H1 (cell line): ENCODE measurements at regions not wholly inside any gene's neighbourhood (a gene's known extent, or its start where the extent isn't known, plus 50 kb on each side); places are given as distances from the start of the nearest gene placed in this dataset.

ENCODE experiments used
- CTCF ChIA-PET: fragments of 300-600 bp; sonication (Branson Sonifier 250); formaldehyde crosslinking; loops from one replicate; lab custom pipeline; 2021; ENCODE audit not compliant: partially characterized antibody; lab: Charles Lee
- POLR2A ChIA-PET: fragments of 300-600 bp; sonication (Branson Sonifier 250); formaldehyde crosslinking; loops from one replicate; lab custom pipeline; 2021; ENCODE audit warnings: inconsistent platforms; ENCODE audit not compliant: partially characterized antibody; lab: Charles Lee
- DNase-seq, 2 experiments: peaks; one replicate each; pipeline versions ENCODE4 v3.0.0 to v3.0.0-alpha.2; 2010 to 2022; ENCODE audit warnings: low spot score in 2 of 2, low read depth in 1 of 2, mixed read lengths in 1 of 2
- FAIRE-seq: peaks from 2 replicates; lab custom pipeline; 2011; peaks lifted over from hg19 to GRCh38; lab: Jason Lieb, UNC
- H2AFZ ChIP-seq: 2 replicates; pipeline ENCODE4 v1.8.1; 2012; ENCODE audit warnings: low read length, inconsistent platforms
- H2AK5ac ChIP-seq: 2 replicates; pipeline ENCODE4 v1.6.1; 2013; ENCODE audit warnings: low read depth, low read length
- H2BK120ac ChIP-seq: replicated peaks from 2 replicates; pipeline ENCODE3; 2013; ENCODE audit warnings: low read depth, low read length, inconsistent platforms
- H2BK12ac ChIP-seq: 2 replicates; pipeline ENCODE4 v1.6.1; 2013; ENCODE audit warnings: low read depth, low read length
- H2BK15ac ChIP-seq: 2 replicates; pipeline ENCODE4 v1.6.1; 2013; ENCODE audit warnings: low read length
- H2BK20ac ChIP-seq: 2 replicates; pipeline ENCODE4 v1.6.1; 2013; ENCODE audit warnings: low read length
- H2BK5ac ChIP-seq: 2 replicates; pipeline ENCODE4 v1.6.1; 2013; ENCODE audit warnings: low read depth, low read length
- H3K14ac ChIP-seq: 2 replicates; pipeline ENCODE4 v1.6.1; 2013; ENCODE audit warnings: inconsistent platforms; ENCODE audit not compliant: insufficient read length
- H3K18ac ChIP-seq: 2 replicates; pipeline ENCODE4 v1.6.1; 2013; ENCODE audit warnings: low read length; ENCODE audit errors: extremely low read depth
- H3K23ac ChIP-seq: 2 replicates; pipeline ENCODE4 v1.6.1; 2013; ENCODE audit warnings: inconsistent platforms; ENCODE audit not compliant: insufficient read length
- H3K23me2 ChIP-seq: 2 replicates; pipeline ENCODE4 v1.6.1; 2013; ENCODE audit warnings: low read depth, low read length
- H3K27ac ChIP-seq: 2 replicates; pipeline ENCODE4 v1.6.1; 2011; ENCODE audit warnings: low read depth, low read length, inconsistent platforms
- H3K27me3 ChIP-seq, 4 experiments: replicated peaks in 1 of 4; 1 replicate in 1 of 4; 2 replicates in 3 of 4; pipeline versions ENCODE4 v1.6.1 to v1.8.1; 2011 to 2013; ENCODE audit warnings: low read length in 3 of 4, mild to moderate bottlenecking in 3 of 4, inconsistent platforms in 2 of 4, mixed read lengths in 2 of 4, moderate library complexity in 1 of 4; ENCODE audit not compliant: control insufficient read depth in 3 of 4, insufficient read depth in 3 of 4; ENCODE audit errors: extremely low read depth in 1 of 4
- H3K36me3 ChIP-seq, 4 experiments: 2 replicates each; pipeline versions ENCODE4 v1.6.1 to v1.8.1; 2011 to 2013; ENCODE audit warnings: mild to moderate bottlenecking in 4 of 4, low read length in 3 of 4, moderate library complexity in 2 of 4, control low read depth in 1 of 4, inconsistent platforms in 1 of 4; ENCODE audit not compliant: insufficient read depth in 4 of 4, control insufficient read depth in 2 of 4
- H3K4ac ChIP-seq: replicated peaks from 2 replicates; pipeline ENCODE3; 2013; ENCODE audit warnings: low read length, low read depth, mixed read lengths, inconsistent platforms; ENCODE audit not compliant: insufficient read length
- H3K4me1 ChIP-seq, 4 experiments: replicated peaks in 1 of 4; 1 replicate in 1 of 4; 2 replicates in 3 of 4; pipeline versions ENCODE4 v1.6.1 to v1.8.1; 2011 to 2013; ENCODE audit warnings: low read length in 3 of 4, inconsistent platforms in 2 of 4, mixed read lengths in 1 of 4; ENCODE audit not compliant: insufficient read depth in 4 of 4, control insufficient read depth in 3 of 4
- H3K4me2 ChIP-seq, 2 experiments: 2 replicates each; pipeline versions ENCODE4 v1.6.1 to v1.8.1; 2011 to 2013; ENCODE audit warnings: low read depth in 2 of 2, low read length in 2 of 2, control low read depth in 1 of 2, inconsistent platforms in 1 of 2, mild to moderate bottlenecking in 1 of 2; ENCODE audit not compliant: insufficient read depth in 1 of 2
- H3K4me3 ChIP-seq, 4 experiments: fragments of 200-600, 300-600 bp in 1 of 4; sonication (generic), shearing (Covaris generic), sonication (Bioruptor Twin) in 1 of 4; 2 replicates each; pipeline versions ENCODE4 v1.5.1 to v1.8.1; 2011 to 2016; ENCODE audit warnings: low read length in 4 of 4, low read depth in 3 of 4, control low read depth in 2 of 4, inconsistent platforms in 2 of 4, mild to moderate bottlenecking in 2 of 4, mixed read lengths in 1 of 4, moderate library complexity in 1 of 4; ENCODE audit not compliant: insufficient read depth in 2 of 4; ENCODE audit errors: extremely low read depth in 1 of 4
- H3K56ac ChIP-seq: replicated peaks from 2 replicates; pipeline ENCODE3; 2013; ENCODE audit warnings: low read depth, mild to moderate bottlenecking, mixed read lengths, low read length, inconsistent platforms; ENCODE audit not compliant: insufficient read length
- H3K79me1 ChIP-seq: 2 replicates; pipeline ENCODE4 v1.6.1; 2013; ENCODE audit warnings: low read depth, low read length, control low read depth
- H3K79me2 ChIP-seq, 2 experiments: 2 replicates each; pipeline versions ENCODE4 v1.6.1 to v1.8.1; 2012 to 2013; ENCODE audit warnings: low read length in 2 of 2, mild to moderate bottlenecking in 2 of 2, inconsistent platforms in 1 of 2; ENCODE audit not compliant: insufficient read depth in 2 of 2, control insufficient read depth in 1 of 2
- H3K9ac ChIP-seq, 4 experiments: replicated peaks in 1 of 4; 1 replicate in 1 of 4; 2 replicates in 3 of 4; pipeline versions ENCODE4 v1.6.1 to v1.8.1; 2011 to 2013; ENCODE audit warnings: low read depth in 3 of 4, low read length in 3 of 4, control low read depth in 2 of 4, mild to moderate bottlenecking in 2 of 4, moderate library complexity in 2 of 4, inconsistent platforms in 1 of 4; ENCODE audit errors: extremely low read depth in 1 of 4
- H3K9me3 ChIP-seq, 2 experiments: 2 replicates each; pipeline versions ENCODE4 v1.6.1 to v1.8.1; 2012 to 2013; ENCODE audit warnings: mild to moderate bottlenecking in 2 of 2, moderate library complexity in 2 of 2, control low read depth in 1 of 2, inconsistent platforms in 1 of 2, low read depth in 1 of 2, low read length in 1 of 2, mixed read lengths in 1 of 2; ENCODE audit not compliant: insufficient read depth in 2 of 2
- H4K20me1 ChIP-seq, 2 experiments: replicated peaks in 1 of 2; 2 replicates each; pipeline versions ENCODE3 to v1.8.1; 2011 to 2013; ENCODE audit warnings: inconsistent platforms in 2 of 2, low read length in 2 of 2, mild to moderate bottlenecking in 1 of 2; ENCODE audit not compliant: insufficient read depth in 2 of 2, control insufficient read depth in 1 of 2
- H4K5ac ChIP-seq: 2 replicates; pipeline ENCODE4 v1.6.1; 2013; ENCODE audit warnings: low read length, low read depth, mixed read lengths, inconsistent platforms; ENCODE audit not compliant: insufficient read length
- H4K8ac ChIP-seq: 2 replicates; pipeline ENCODE4 v1.8.0; 2013; ENCODE audit warnings: mild to moderate bottlenecking, moderate library complexity, low read length, inconsistent platforms; ENCODE audit not compliant: insufficient read depth; ENCODE audit errors: extremely low read depth
- H4K91ac ChIP-seq: replicated peaks from 2 replicates; pipeline ENCODE3; 2013; ENCODE audit warnings: low read length, mixed read lengths, inconsistent platforms; ENCODE audit not compliant: insufficient read length
- CBX8 ChIP-seq: fragments of 300-800, 300-1000 bp; sonication (generic); IDR thresholded peaks from 2 replicates; pipeline ENCODE4 v1.7.1; 2016; ENCODE audit warnings: low read depth, low read length, borderline replicate concordance
- GTF2F1 ChIP-seq: IDR thresholded peaks from 2 replicates; pipeline ENCODE4 v1.6.1; 2012; ENCODE audit warnings: low read depth, low read length, improper control_type of control experiment, borderline replicate concordance
- HDAC6 ChIP-seq: IDR thresholded peaks from one replicate; pipeline ENCODE4 v1.7.1; 2012; ENCODE audit warnings: low read depth, mild to moderate bottlenecking, inconsistent platforms, low read length, moderate library complexity
- JUN ChIP-seq: IDR thresholded peaks from 2 replicates; pipeline ENCODE4 v1.6.1; 2011; ENCODE audit warnings: low read depth, mild to moderate bottlenecking, improper control_type of control experiment, low read length
- KDM1A ChIP-seq: fragments of 200-600, 300-600 bp; sonication (generic); IDR thresholded peaks from 2 replicates; pipeline ENCODE4 v1.7.1; 2016; ENCODE audit warnings: mild to moderate bottlenecking, low read length, borderline replicate concordance
- KDM4A ChIP-seq: IDR thresholded peaks from one replicate; pipeline ENCODE4 v1.7.1; 2012; ENCODE audit warnings: low read depth, mild to moderate bottlenecking, moderate library complexity, low read length, inconsistent platforms; ENCODE audit not compliant: severe bottlenecking
- PHF8 ChIP-seq: fragments of 200-600 bp; sonication (generic); conservative IDR thresholded peaks from 2 replicates; pipeline ENCODE4 v1.7.1; 2012; ENCODE audit warnings: low read depth, mild to moderate bottlenecking, inconsistent platforms, low read length, moderate library complexity
- POLR2AphosphoS5 ChIP-seq: IDR thresholded peaks from 2 replicates; pipeline ENCODE4 v1.6.1; 2011; ENCODE audit warnings: low read depth, low read length
- RFX5 ChIP-seq: IDR thresholded peaks from 2 replicates; pipeline ENCODE4 v1.6.1; 2011; ENCODE audit warnings: low read depth, low read length, improper control_type of control experiment, borderline replicate concordance
- SAP30 ChIP-seq: fragments of 300-600 bp; sonication (generic); IDR thresholded peaks from 2 replicates; pipeline ENCODE4 v1.7.1; 2012; ENCODE audit warnings: low read length, moderate library complexity, mild to moderate bottlenecking, inconsistent platforms; ENCODE audit not compliant: insufficient read depth, insufficient replicate concordance
- SIN3A ChIP-seq, 2 experiments: IDR thresholded peaks in 1 of 2; conservative IDR thresholded peaks in 1 of 2; 2 replicates each; pipeline ENCODE4 v1.6.1; 2011 to 2012; ENCODE audit warnings: low read length in 2 of 2, improper control_type of control experiment in 1 of 2, low read depth in 1 of 2, mild to moderate bottlenecking in 1 of 2
- SIRT6 ChIP-seq: IDR thresholded peaks from one replicate; pipeline ENCODE4 v1.7.1; 2012; ENCODE audit warnings: low read length, inconsistent platforms
- SP4 ChIP-seq: IDR thresholded peaks from 2 replicates; pipeline ENCODE4 v1.6.1; 2012; ENCODE audit warnings: low read length, inconsistent platforms
- TAF1 ChIP-seq: IDR thresholded peaks from 2 replicates; pipeline ENCODE4 v1.6.1; 2011; ENCODE audit warnings: mild to moderate bottlenecking, low read depth, low read length
- WGBS, 2 experiments: shearing (Covaris generic) in 1 of 2; methylation state at CpG; one replicate each; pipeline versions ENCODE4 v1.1.6 to v1.1.7; 2013 to 2015; ENCODE audit warnings: low lambda C conversion rate in 2 of 2, mixed read lengths in 2 of 2, inconsistent platforms in 1 of 2, low coverage in 1 of 2, missing lambda C conversion rate in 1 of 2; ENCODE audit not compliant: insufficient replicate concordance in 2 of 2, insufficient coverage in 1 of 2, insufficient read length in 1 of 2; ENCODE audit errors: extremely low coverage in 1 of 2, missing lambda C conversion rate in 1 of 2; 5-methylcytosine and 5-hydroxymethylcytosine counted together

- 90% methylated on average over 2 of the region's 2 CpGs; no CpG with 5 or more reads in 1 of the 2 experiments for WGBS, 2 experiments
- H3K4me2 ChIP-seq: no peak overlapping the region
Measured at GRCh38 chr5:41600731-41601130, 90.3 kb upstream of the PLCXD3 start.

More at GRCh38 chr5:41600731-41601130, 90.3 kb upstream of the PLCXD3 start:
- Histone ChIP-seq H3K27ac (no peak overlapping the region), H3K14ac (no peak overlapping the region), H3K36me3 (no peaks in the 10 kb centered on the region), H2AK5ac (no peak overlapping the region), H4K20me1 (no peaks in the 10 kb centered on the region), H3K4me1 (no peaks in the 10 kb centered on the region), H2BK15ac (no peak overlapping the region), H2BK12ac (no peak overlapping the region), H3K23me2 (no peaks in the 10 kb centered on the region; the same call in 1 of the 2 replicates), H2BK20ac (no peak overlapping the region), H4K5ac (no peak overlapping the region), H3K18ac (no peak overlapping the region), H2BK120ac (no peak overlapping the region), H3K9ac (no peak overlapping the region), H3K23ac (no peak overlapping the region), H3K56ac (no peak overlapping the region), H3K4me3 (no peak overlapping the region), H3K27me3 (no peaks in the 10 kb centered on the region), H2BK5ac (no peak overlapping the region), H2AFZ (no peak overlapping the region), H3K9me3 (no peaks in the 10 kb centered on the region), H3K4ac (no peak overlapping the region), H3K79me1 (no peaks in the 10 kb centered on the region), H3K79me2 (no peaks in the 10 kb centered on the region), H4K8ac (no peak overlapping the region), H4K91ac (no peak overlapping the region)
- TF ChIP-seq SP4 (no peak), POLR2AphosphoS5 (no peak), SIN3A (conservative IDR thresholded peaks at IDR 0.05 in 1 of 2, IDR thresholded peaks at IDR 0.05 in 1 of 2; ENCODE audit: low read depth in 1 of 2, low read length in 2 of 2) (no peak), KDM1A (no peak), SAP30 (no peak), JUN (no peak), SIRT6 (no peak), RFX5 (no peak), PHF8 (no peak), CBX8 (no peak), KDM4A (no peak), HDAC6 (no peak), GTF2F1 (no peak), TAF1 (no peak)
- ChIA-PET POLR2A (no interaction called here), CTCF (no interaction called here)
- FAIRE-seq (no peak), DNase-seq (no peak)
